ENCODE measurements at regions not wholly inside any gene's neighbourhood (a gene's known extent, or its start where the extent isn't known, plus 50 kb on each side); places are given as distances from the start of the nearest gene placed in this dataset.

GRCh38 chr2:128997166-128997866 is 678.6 kb upstream of the HS6ST1 start:
- CTCF ChIA-PET = no interaction called here
- Mint-ChIP-seq H3K27me3 (no peaks in the 10 kb centered on the region), H3K36me3 (no peaks in the 10 kb centered on the region), H3K9me3 (ENCODE audit: low read depth) (no peaks in the 10 kb centered on the region), H3K27ac (no peak overlapping the region), H3K4me1 (no peaks in the 10 kb centered on the region), H3K4me3 (no peak overlapping the region)
- ATAC-seq = no peak
- no peak for DNase-seq

DNA sequence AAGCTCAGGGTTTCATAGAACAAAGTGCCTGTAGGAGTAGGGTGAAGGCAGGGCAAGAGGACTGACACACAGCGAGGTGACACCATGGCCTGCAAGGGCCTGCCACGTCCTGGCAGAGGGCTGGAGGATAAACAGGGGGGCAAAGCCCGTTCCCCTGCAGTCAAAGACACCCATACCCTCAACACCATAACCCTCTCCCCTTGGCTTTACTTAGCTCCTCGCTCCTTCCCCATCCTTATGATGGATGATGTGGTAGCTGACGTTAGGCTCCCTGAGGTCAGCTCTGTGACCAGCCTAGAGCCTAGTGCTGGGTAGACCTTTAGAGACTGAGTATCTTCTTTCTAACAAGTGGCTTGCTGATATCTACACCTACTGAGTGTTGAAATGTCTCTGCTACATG is 683.3 kb upstream of the HS6ST1 start:
- no peaks in the 10 kb centered on the region for H3K27me3 Mint-ChIP-seq
- H3K4me3 Mint-ChIP-seq = no peak overlapping the region
- no peak for DNase-seq
- CTCF ChIA-PET = no interaction called here
- no peak overlapping the region for H3K27ac Mint-ChIP-seq
- H3K36me3 Mint-ChIP-seq = no peaks in the 10 kb centered on the region
- H3K4me1 Mint-ChIP-seq = no peaks in the 10 kb centered on the region
- ATAC-seq = no peak
- no peaks in the 10 kb centered on the region for H3K9me3 Mint-ChIP-seq (ENCODE audit: low read depth)

DNA sequence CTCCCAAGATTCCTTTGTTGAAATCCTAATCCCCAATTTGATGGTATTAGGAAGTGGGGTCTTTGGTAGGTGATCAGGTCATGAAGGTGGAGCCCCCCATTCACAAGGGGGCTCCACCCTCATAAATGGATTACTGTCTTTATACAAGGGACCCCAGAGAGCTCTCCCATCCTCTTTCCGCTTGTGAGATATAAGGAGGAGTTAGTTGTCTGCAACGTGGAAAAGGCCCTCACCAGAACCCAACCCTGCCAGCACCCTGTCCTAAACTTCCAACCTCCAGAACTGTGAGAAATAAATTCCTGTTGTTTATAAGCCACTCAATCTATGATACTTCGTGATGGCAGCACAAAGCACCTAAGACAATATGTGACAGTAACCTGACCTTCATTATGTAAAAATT is 684.1 kb upstream of the HS6ST1 start:
- DNase-seq = no peak
- CTCF ChIA-PET = no interaction called here
- Mint-ChIP-seq H3K36me3 (no peaks in the 10 kb centered on the region), H3K9me3 (ENCODE audit: low read depth) (no peaks in the 10 kb centered on the region), H3K27me3 (no peaks in the 10 kb centered on the region), H3K4me3 (no peak overlapping the region), H3K27ac (no peak overlapping the region), H3K4me1 (no peaks in the 10 kb centered on the region)
- no peak for ATAC-seq

GRCh38 chr2:129004485-129004884 is 685.8 kb upstream of the HS6ST1 start:
- ATAC-seq (no peak), DNase-seq (no peak)
- Mint-ChIP-seq H3K27ac (no peak overlapping the region), H3K4me3 (no peak overlapping the region), H3K4me1 (no peaks in the 10 kb centered on the region), H3K27me3 (no peaks in the 10 kb centered on the region), H3K9me3 (ENCODE audit: low read depth) (peaks cover 2% of the 10 kb centered on the region), H3K36me3 (no peaks in the 10 kb centered on the region)
- CTCF ChIA-PET = no interaction called here

GRCh38 chr2:129004940-129005490 is 686.3 kb upstream of the HS6ST1 start:
- H3K36me3 Mint-ChIP-seq = no peaks in the 10 kb centered on the region
- DNase-seq = no peak
- H3K9me3 Mint-ChIP-seq (ENCODE audit: low read depth) = peaks cover 2% of the 10 kb centered on the region
- no peak for ATAC-seq
- no peak overlapping the region for H3K4me3 Mint-ChIP-seq
- no peak overlapping the region for H3K27ac Mint-ChIP-seq
- no peaks in the 10 kb centered on the region for H3K4me1 Mint-ChIP-seq
- CTCF ChIA-PET = no interaction called here
- no peaks in the 10 kb centered on the region for H3K27me3 Mint-ChIP-seq

GRCh38 chr2:129006135-129006886 is 687.6 kb upstream of the HS6ST1 start:
- H3K4me1 Mint-ChIP-seq = no peaks in the 10 kb centered on the region
- no peak for ATAC-seq
- CTCF ChIA-PET = no interaction called here
- H3K9me3 Mint-ChIP-seq (ENCODE audit: low read depth) = peaks cover 2% of the 10 kb centered on the region
- no peaks in the 10 kb centered on the region for H3K36me3 Mint-ChIP-seq
- H3K27me3 Mint-ChIP-seq = no peaks in the 10 kb centered on the region
- no peak overlapping the region for H3K4me3 Mint-ChIP-seq
- H3K27ac Mint-ChIP-seq = no peak overlapping the region
- DNase-seq = no peak

DNA sequence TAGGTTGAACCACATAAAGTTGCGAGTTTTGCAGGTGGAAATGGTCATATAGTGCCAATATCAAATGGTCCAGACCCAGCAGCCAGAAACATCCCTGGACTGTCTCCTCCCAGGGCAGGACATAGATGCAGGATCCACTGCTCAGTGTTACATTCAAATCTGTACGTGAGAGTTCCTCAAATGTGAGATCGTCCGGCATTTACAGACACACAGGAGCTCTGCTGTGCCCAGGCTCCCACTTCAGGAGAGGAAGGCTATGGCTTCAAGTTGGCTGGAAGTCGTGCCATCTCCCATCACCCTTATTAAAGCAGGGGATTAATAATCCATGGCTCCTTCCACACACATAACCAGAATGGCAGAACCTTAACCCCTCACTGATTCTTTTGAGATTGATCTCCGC is 688.2 kb upstream of the HS6ST1 start:
- Mint-ChIP-seq H3K36me3 (no peaks in the 10 kb centered on the region), H3K4me3 (no peak overlapping the region), H3K9me3 (ENCODE audit: low read depth) (peaks cover 2% of the 10 kb centered on the region), H3K27me3 (no peaks in the 10 kb centered on the region), H3K27ac (no peak overlapping the region), H3K4me1 (no peaks in the 10 kb centered on the region)
- ATAC-seq (no peak), DNase-seq (no peak)
- CTCF ChIA-PET = no interaction called here

- no peak for DNase-seq
- no peak for ATAC-seq
- CTCF ChIA-PET = no interaction called here
- Mint-ChIP-seq H3K4me3 (no peak overlapping the region), H3K9me3 (ENCODE audit: low read depth) (peaks cover 2% of the 10 kb centered on the region), H3K27ac (no peak overlapping the region), H3K27me3 (no peaks in the 10 kb centered on the region), H3K4me1 (no peaks in the 10 kb centered on the region), H3K36me3 (no peaks in the 10 kb centered on the region)
These were observed 689.6 kb upstream of the HS6ST1 start for GRCh38 chr2:129008055-129008880.

GRCh38 chr2:129008881-129009554 is 690.4 kb upstream of the HS6ST1 start:
- H3K27ac Mint-ChIP-seq = no peak overlapping the region
- ATAC-seq (no peak), DNase-seq (no peak)
- no peaks in the 10 kb centered on the region for H3K27me3 Mint-ChIP-seq
- no peak overlapping the region for H3K4me3 Mint-ChIP-seq
- CTCF ChIA-PET = no interaction called here
- no peaks in the 10 kb centered on the region for H3K4me1 Mint-ChIP-seq
- peaks cover 2% of the 10 kb centered on the region for H3K9me3 Mint-ChIP-seq (ENCODE audit: low read depth)
- H3K36me3 Mint-ChIP-seq = no peaks in the 10 kb centered on the region

DNA sequence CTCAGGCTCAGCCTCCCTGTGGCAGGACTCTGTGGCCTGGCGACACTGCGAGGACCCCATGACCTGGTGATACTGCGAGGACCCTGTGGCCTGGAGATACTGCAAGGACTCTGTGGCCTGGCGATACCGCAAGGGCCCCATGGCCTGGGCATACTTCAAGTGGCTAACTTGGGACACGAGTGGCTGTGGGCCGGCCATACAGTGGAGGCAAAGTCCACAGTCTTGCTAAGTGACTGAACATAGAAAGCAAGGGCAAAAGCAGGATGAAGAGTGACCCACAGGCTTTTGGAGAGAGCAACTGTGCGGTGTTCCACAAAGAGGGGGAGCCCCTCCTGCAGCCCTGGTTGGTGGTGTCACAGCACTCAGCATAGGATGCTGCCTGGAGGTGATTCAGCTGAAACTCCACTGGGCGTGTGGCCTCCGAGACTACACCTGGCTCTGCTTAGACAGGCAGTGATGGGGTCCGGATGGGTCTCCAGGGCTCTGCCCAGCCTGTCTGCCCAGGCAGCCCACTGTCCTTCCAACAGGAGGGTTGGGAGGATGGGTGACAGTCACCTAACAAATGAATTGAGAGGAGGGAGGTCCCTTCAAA is 691.0 kb upstream of the HS6ST1 start:
- Mint-ChIP-seq H3K27ac (no peak overlapping the region), H3K36me3 (no peaks in the 10 kb centered on the region), H3K9me3 (ENCODE audit: low read depth) (peaks cover 2% of the 10 kb centered on the region), H3K4me1 (no peaks in the 10 kb centered on the region), H3K27me3 (no peaks in the 10 kb centered on the region), H3K4me3 (no peak overlapping the region)
- ATAC-seq (no peak), DNase-seq (no peak)
- CTCF ChIA-PET = no interaction called here

DNA sequence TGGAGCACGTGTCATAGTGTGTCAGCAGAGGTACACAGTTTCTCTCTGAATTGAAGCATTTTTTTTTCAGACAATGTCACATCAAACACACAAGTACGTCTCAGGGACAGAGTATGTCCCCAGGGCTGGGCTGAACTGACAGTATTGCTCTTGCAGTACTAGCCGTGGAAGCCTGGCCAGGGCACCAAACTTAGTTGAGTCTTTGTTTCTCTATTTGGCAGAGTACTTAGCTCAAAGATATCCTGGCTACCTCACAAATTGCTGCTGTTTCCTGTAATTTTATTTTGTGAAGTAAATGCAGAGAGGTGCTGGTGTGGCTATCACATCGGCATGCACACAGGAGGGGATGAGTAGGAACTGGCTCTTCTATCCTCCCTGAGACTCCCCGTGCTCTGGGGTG is 691.6 kb upstream of the HS6ST1 start:
- Mint-ChIP-seq H3K9me3 (ENCODE audit: low read depth) (peaks cover 2% of the 10 kb centered on the region), H3K4me1 (no peaks in the 10 kb centered on the region), H3K27me3 (no peaks in the 10 kb centered on the region), H3K27ac (no peak overlapping the region), H3K4me3 (no peak overlapping the region), H3K36me3 (no peaks in the 10 kb centered on the region)
- CTCF ChIA-PET = no interaction called here
- DNase-seq = no peak
- no peak for ATAC-seq

GRCh38 chr2:129011466-129012061 is 692.9 kb upstream of the HS6ST1 start:
- H3K9me3 Mint-ChIP-seq (ENCODE audit: low read depth) = peaks cover 2% of the 10 kb centered on the region
- no peak overlapping the region for H3K27ac Mint-ChIP-seq
- ATAC-seq (no peak), DNase-seq (no peak)
- no peaks in the 10 kb centered on the region for H3K36me3 Mint-ChIP-seq
- no peak overlapping the region for H3K4me3 Mint-ChIP-seq
- H3K4me1 Mint-ChIP-seq = no peaks in the 10 kb centered on the region
- no peaks in the 10 kb centered on the region for H3K27me3 Mint-ChIP-seq
- CTCF ChIA-PET = no interaction called here

DNA sequence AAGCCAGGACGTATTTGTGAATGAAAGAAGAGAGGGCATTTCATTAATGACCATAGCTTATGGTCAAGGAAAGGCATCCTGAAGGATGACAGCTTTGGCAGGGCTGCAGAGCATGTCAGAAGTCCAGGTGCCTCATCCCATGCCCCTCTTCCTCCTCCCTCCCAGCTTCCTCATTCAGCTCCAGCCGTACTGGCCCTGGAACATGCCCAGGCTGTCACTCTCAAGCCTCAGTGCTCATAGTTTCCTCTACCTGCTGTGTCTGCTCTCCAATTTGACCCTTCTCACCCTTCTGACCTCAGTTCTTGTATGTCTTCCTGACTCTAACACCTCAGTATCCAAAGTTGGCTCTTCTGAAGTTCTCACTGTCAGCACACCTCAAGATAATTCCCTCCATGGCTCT is 695.8 kb upstream of the HS6ST1 start:
- CTCF ChIA-PET = no interaction called here
- Mint-ChIP-seq H3K4me3 (no peak overlapping the region), H3K9me3 (ENCODE audit: low read depth) (no peaks in the 10 kb centered on the region), H3K27me3 (no peaks in the 10 kb centered on the region), H3K36me3 (no peaks in the 10 kb centered on the region), H3K4me1 (no peaks in the 10 kb centered on the region), H3K27ac (no peak overlapping the region)
- no peak for ATAC-seq
- DNase-seq = no peak

All from activated CD8-positive, alpha-beta memory T cell treated with anti-CD3 and anti-CD28 coated beads, Interleukin-2, amount 10 ng/mL, durations not matched to agents 7 days and 5 days (primary cell).